ENCODE measurements at regions not wholly inside any gene's neighbourhood (a gene's known extent, or its start where the extent isn't known, plus 50 kb on each side); places are given as distances from the start of the nearest gene placed in this dataset.

DNA sequence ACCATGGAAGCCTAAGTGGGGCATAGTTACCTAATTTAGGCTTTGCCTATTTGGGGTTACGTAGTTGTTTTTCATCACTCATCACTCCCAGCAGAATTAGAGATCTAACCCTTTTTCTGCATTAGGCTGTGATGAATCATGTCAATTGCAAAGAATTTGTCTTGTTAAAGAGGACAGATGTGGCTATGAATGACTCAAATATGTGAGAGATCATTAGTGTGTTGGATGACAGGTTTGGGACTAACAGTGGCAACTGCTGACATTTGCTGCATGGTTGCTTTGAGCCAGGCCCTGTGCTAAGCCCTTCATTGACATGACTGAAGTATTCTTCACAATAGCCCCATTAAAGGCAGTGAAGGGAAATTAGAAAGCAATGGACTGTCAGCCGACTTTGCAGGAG, 83.4 kb upstream of the BMPER start:
- DNase-seq: no peak

DNA sequence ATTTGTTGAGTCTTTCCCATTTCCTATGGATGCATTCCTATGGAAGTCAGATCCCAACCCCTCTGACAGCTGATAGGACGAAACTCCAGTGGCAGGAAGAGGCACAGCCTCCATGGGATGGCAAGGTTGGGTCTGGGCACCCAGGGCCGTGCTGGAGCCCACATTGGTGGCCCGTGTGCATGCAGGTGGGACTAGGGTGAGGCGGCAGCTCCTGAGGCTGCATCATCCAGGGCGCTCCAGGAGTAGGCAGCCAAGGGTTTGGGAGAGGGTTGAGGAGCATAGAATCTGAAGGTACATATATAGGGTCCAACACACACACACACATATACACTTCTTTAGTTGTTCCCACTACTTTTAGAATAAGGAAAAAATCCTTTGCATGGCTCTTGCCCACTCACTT, 81.4 kb upstream of the BMPER start:
- DNase-seq: no peak

DNA sequence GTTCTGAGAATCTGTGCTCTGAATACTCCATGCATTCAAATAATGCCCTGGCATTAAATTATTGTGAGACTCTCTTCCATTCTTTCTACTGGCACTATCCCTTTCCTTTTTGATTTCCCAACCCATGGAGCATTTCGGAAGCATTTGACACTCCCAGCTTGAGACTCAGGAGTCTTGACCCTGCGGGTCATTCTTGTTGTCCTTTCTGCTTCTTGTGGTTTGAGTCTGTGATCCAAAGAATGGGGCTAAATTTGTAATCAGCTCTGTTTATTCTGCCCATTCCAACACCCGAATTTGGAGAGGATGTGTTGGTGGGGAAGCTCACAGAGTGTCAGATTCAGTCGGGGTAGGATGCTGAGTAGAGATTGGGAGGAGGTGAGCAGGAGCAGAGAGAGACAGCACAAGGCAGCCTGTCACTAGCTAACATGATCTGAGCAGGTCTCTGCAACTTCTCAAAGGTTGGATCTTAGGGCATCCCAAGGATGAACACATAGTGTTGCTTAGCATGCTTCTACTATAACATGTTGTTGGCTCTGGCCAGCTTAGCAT, 80.4 kb upstream of the BMPER start:
- no peak for DNase-seq

DNA sequence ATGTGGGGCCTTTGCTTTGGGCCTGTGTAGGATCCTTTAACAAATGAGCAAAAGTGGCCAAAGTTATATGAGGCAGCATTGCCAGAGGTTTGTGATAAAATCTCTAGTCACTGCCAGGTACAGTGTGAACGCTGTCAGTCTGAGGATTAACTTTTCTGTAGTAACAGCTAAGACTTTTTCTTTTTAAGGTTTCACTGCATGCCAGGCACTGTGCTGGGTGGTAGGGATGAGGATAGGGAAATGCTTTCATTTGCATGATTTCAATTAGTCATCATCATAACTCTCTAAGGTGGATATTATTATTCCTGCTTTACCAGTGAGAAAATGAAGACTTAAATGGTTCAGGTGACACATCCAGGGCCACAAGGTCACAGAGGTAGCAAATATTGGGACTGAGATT, 79.7 kb upstream of the BMPER start:
- DNase-seq: no peak

DNA sequence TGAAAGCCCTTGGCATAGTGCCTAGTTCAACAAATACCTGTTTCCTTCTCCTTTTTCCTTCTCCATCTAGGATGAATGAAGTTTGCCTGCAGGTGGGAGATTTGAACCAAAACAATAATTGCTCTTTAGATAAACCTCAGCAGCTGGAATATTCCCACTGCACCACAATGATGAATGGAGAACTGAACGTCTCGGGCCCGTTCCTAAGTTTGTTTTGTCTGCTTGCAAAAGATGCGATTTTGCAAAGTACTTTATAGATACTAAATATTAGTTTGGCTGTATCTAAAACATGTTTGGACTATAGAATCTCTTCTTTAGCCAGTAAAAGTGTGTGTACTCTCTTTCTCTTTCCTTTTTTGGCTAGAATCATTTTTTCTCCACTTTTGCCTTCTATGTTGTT, 75.8 kb upstream of the BMPER start:
- DNase-seq: no peak

DNA sequence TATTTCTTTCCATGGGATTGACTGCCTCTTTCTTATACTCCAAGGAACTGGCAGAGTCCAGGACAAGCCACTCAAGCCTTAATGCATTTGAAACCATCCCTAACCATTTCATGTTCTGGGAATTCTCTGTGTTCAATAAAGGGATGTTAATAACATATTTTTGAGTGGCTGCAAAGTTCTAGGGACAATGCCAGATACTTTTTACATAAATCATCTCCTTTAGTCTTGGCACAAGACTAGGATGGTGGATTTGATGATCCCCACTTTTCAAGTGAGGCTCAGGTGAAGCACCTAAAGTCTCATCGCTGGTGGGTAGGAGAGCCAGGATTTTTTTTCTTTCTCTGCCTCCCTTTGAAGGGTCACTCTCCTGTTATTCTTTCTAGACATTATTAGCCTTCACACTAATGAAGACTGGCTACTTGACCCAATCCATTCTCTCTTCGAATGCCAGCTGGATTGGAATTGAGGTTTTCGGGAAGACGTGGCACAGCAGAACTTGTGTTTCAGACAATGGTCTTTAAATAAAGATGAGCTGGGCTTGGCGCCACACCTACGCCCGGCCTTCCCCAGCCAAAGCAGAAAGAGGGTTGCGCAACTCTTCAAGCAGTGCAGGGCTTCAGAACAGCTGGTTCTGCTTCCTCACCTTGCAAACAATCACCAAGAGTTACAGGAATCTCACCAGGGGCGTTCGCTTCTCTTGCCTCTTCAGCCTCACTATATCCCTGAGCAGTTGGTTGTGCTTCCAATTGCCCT, 73.8 kb upstream of the BMPER start:
- DNase-seq: peak; percentile 74

DNA sequence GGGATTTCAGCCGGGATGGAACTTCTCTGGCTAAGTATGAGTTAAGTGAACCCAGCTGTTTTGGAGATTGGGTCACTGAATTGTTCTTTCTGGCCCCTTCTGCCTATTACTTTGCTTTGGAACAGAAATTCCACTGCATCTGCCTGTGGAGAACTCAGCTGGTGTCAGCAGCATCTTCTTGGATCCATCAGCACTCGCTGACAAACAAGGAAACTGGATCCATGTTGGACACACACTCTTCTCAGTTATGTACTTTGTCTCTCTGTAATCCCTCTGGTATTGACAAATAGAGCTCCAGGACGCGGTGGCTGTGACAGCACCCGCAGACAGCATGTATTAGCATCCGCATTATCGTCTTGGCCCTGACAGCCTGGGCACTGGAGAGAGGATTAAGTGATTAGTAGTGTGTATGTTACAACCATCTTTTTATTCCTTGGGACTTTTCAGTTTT, 73.0 kb upstream of the BMPER start:
- no peak for DNase-seq

DNA sequence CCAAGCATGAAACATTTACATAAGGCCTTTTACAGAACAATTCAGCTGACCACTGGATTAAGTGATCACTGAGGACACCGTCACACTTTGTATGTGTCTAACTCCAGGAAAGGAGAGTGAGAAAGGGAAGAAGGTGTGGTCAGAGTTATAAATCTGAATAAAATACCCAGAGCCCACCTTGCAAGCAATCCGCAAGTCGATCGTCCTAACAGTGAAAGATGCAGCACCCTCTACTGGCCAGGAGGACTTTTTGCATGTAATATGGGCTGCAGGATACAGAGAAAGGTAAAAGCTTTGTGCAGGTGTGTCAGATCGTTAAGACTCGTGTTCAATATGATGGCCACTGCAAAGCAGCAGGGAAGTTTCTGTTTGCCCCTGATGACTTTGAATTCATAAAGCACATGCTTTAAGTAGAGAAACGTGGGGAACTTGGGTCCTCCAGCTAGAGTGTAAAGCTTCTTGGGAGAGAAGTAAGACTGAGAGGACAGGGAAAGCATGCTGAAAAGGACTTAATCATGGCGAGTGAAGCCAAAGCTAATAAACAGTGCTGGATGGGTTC, 68.5 kb upstream of the BMPER start:
- no peak for DNase-seq

DNA sequence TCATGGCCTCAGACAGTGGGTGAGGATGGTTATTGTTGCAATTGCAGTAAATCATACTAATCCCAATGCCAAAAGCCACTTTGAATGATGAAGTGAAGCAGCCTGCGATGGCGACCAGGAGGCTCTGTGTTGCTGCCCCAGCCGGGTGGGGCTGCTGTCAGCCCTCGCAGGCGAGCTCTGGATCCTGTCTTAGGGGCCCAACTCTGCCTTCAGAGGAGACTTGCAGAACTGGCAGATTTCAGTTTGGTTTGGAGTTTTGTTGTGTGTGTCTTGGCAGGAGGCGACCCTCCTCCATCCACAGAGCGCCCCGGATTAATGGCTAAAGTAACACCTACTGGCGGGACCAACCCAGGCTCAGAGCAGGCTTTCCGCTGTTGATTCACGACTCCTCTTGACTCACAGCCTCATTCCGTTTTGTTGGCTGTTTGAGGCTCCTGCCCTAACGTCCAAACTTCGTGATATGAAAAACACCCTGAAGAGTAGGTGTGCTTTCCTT, 67.9 kb upstream of the BMPER start:
- no peak for DNase-seq

DNA sequence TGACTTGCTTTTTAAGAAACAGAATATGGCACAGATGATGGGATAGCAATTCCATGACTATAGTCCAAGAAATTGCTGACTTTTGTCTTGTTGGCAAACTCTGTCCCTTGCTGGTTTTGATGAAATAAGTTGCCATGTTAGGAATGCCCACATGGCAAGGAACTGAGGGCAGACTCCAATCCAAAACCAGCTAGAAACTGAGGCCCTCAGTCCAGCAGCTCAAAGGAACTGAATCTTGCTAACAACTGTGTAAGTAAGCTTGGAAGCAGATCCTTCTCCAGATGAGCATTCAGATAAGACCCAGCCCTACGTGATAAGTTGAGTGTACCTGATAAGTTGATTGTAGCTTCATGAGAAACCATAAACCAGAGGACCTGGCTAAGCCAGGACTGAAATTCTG, 64.3 kb upstream of the BMPER start:
- peak; percentile 32 for DNase-seq

DNA sequence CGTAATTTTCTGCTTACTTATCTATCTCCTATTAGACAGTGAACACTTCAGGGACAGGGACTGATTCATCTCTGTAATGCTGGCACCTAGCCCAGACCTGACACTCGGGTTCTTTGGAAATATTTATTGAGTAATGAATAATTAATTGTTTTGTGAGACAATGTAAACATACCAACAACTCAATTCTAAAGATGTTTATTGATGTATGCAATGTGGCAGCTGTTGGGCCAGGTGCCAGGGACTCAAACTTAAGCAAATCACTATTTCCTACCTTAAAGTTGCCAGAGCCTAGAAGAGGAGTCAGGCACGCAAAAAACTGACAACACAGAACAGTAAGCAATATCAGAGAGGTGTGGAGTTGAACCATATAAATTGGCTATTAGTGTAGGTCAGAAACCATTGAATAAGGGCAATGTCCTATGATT, 63.6 kb upstream of the BMPER start:
- DNase-seq: peak; percentile 96

DNA sequence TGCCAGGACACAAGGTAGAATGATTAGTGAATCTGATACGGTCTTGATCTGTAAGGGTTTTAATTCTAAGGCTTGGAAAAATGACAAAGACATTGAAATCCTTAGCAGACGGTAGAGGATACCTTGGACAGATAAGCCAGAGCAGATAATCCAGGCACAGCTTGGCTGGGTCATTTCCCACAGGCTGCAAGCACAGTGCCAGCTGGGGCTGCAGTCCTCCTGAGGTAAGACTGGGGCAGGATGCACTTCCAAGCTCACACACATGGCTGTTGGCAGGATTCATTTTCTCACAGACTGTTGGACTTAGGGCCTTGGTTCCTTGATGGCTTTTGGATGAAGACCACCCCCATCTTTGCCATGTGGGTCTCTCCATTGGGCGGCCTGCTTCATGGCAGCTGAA, 63.2 kb upstream of the BMPER start:
- no peak for DNase-seq

DNA sequence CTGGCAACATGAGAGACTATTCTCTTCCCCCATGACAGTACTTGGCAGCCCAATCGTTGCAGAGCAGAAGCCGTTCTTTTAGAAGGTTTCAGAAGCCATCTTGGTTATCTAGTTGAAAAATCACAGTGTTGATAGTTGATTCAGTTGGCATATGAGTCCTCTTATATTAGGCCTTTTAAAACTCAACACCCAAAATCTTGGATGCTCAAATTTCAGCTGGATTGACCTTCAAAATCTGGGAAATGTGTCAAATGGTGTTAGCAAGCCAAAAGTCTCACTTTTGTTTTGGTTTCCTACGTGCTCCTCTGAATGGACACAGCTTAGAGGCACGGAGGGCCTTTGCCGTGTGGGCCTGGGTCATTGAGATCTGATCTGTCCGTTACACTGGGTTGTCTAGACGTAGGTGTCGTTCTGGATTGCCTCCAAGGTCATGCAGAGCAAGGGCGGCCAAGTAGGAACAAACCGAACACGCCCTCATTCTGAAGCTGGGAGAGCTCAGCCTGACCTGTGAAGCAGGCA, 59.3 kb upstream of the BMPER start:
- no peak for DNase-seq

DNA sequence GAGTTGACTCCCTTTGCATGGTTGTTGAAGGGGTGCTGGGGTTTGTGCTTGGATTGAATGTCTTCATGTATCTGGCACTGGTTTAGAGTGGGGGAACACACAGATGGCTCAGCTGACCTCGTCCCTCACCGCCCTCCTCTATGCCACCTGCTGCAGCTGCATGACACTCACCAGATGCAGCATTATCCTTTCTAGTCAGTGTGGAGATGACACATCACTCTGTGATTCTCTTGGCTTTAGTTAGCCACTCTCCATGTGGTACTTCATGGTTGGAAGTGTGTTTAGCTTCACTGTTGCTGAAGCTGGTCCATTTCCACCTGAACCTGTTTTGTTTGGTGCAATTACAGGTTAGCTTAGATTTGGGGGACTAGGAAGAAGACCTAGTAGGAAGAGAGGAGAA, 56.3 kb upstream of the BMPER start:
- DNase-seq: no peak

DNA sequence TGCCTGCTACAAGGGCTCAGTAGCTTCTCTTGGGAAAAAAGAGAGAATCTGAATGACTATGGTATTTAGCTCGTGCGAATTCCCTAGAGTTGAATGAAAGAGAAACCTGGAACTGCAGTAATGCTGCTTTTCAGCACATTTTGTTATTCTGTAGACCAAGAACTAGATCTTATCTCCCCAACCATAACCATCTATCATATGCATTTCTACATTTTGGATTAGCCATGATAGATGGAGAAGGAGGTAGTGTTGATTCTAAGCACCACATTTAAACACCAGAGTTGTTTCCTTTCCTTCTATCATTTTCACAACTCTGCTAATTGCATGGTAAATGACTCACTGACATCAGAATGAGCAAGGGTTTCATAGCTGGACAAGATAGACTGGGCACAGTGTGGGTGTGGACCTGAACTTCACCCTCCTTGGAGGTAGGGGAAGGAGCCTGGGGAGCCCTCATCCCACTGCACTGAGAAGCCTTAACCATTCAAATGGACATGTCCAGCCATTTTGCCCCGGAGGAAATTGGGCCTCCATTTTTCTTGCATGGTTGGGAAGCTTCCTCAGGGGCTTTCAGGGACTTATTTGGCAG, 55.3 kb upstream of the BMPER start:
- no peak for DNase-seq

DNA sequence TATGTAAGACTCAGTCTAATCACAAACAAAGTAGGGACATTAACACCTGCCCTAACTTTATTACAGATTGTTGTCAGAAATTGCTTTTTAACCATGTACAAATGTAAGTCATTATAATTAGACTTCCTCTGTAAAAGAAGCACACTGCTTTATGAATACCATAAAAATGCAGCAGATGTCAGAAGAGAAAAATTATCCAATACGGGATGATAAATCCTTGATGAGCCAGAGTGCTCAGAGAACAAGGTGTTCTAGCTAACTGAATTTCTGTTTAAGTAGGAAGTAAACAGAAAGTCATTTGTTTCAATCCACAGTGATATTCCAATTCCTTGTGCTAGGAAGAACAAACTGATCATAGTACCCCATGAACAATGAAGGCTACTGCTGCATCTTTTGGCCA, 54.6 kb upstream of the BMPER start:
- DNase-seq: no peak

DNA sequence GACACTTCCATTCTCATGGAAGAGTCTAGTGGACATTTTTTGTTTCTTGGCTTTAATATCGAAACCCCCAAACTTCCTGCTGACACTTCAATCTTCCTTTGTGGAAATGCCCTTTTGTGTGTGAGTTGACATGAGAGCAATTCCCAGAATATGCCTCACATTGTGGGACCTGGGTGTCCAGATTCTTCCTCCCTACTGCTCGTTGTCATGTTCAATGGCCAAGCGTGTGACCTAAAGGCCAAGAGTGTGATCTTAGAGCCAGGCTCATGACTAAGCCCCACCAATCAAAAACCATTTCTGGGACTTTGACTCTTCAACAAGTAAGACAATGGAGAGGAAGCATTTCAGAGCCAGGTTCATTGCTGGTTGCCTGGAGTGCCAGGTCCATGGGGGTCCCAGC, 52.5 kb upstream of the BMPER start:
- no peak for DNase-seq

DNA sequence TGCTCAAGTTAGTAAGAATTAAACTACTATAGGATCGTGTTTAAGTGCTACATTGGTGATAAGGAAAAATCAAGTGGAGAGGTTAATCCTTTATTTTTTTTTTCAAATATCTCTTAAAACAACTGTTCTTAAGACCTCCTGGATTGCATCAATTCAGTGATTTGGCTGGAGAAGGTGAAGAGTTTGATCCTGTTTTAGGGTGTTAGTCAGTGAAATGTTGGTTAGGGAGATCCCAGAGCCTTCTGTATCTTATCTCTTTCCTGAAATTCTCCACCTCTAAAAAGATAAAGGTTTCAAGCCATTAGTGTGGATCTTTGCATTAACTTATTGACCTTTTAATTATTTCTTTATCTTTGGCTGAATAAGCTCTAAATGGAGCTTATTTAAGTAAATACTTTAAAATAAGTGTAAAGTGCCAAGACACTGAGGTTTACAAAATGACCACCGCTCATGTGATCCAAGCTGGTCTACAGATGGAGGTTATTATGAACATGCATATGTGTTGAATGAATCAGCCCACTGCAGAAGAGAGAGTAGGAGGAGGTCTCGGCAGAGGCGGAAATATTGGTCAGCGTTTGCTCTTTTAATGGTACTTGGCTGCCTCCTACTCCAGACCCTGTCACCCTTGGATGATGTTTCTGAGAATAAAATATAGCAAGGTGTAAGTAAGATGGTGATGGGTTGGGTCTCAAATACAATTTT, 51.8 kb upstream of the BMPER start:
- DNase-seq: no peak

DNA sequence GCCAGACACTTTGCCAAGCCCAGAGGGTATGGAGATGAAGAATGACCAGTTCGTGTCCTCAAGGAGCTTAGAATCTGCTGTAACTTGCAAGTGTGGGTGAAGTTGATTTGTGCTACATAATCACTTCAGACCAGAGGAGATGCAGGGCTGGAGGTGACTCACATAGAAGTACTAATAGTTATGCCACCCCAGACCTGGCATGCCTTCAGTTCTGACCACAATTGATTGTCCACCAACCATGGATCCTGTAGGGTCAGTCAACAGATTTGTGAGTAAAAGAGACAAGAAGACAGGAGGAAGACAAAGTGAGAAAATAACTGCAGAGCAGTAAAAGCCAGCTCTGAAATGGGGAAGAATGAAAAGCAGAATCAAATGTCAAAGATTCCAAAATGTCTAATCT, 51.2 kb upstream of the BMPER start:
- DNase-seq: no peak

DNA sequence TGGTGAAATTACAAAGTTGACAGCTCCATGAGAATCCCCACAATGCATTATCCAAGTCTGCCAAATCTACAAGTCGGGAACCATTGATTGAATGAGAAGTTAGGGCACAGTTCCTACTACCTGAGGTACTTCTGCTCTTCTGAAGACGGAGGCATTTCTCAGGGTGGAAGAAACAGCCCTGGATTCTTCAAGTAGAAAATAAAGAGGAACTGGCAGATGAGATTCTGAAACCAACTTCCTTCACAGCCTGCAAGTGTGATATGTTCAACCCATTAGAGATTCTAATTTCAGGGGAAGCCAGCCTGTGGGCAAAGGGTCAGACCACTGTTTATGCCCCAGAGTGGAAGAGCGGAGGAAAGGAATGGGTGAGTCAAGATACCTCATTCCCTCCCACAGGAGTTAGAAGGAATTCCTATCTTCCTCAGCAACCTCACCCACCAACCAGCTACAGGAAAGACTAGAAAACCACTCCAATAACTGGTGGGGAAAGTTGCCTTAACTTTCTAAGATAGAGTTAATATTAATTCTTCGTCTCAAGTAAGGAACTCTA, 50.5 kb upstream of the BMPER start:
- DNase-seq: no peak
